Upper lobe of left lung (tissue), 6 donors: ENCODE measurements at regions not wholly inside any gene's neighbourhood (a gene's known extent, or its start where the extent isn't known, plus 50 kb on each side); places are given as distances from the start of the nearest gene placed in this dataset.

Experiments used
- ATAC-seq, 2 donors: fragments of 200-7000 bp; cut with Tn5 transposase; one replicate each; pipeline ENCODE4 v1.9.1; 2022; ENCODE audit warnings: mild to moderate bottlenecking in 2 of 2, moderate library complexity in 2 of 2; ENCODE audit not compliant: low FRiP score in 2 of 2
- DNase-seq, 2 donors: peaks; one replicate each; pipeline ENCODE4 v3.0.0-alpha.2; 2019 to 2020
- H3K27ac ChIP-seq, 4 donors: fragments of 200-600 bp; sonication (generic); one replicate each; pipeline ENCODE4 v1.5.1; 2016 to 2019
- H3K27me3 ChIP-seq, 4 donors: fragments of 200-600 bp; sonication (generic); one replicate each; pipeline ENCODE4 v1.5.1; 2017 to 2019
- H3K36me3 ChIP-seq, 4 donors: fragments of 200-600 bp; sonication (generic); one replicate each; pipeline ENCODE4 v1.5.1; 2016 to 2019
- H3K4me1 ChIP-seq, 4 donors: fragments of 200-600 bp; sonication (generic); one replicate each; pipeline ENCODE4 v1.5.1; 2018 to 2019
- H3K4me3 ChIP-seq, 4 donors: fragments of 200-600 bp; sonication (generic); one replicate each; pipeline ENCODE4 v1.5.1; 2017 to 2019; ENCODE audit warnings: mild to moderate bottlenecking in 2 of 4, moderate library complexity in 1 of 4
- H3K9me3 ChIP-seq, 4 donors: fragments of 200-600 bp; sonication (generic); one replicate each; pipeline ENCODE4 v1.5.1; 2018 to 2019
- EP300 ChIP-seq, 4 donors: sonication (generic); formaldehyde crosslinking; IDR thresholded peaks; one replicate each; pipeline ENCODE4 v1.5.1; 2017; ENCODE audit warnings: antibody characterized with exemption in 4 of 4, control low read depth in 2 of 4
- POLR2A ChIP-seq, 4 donors: fragments of 450-650 bp; IDR thresholded peaks; one replicate each; pipeline ENCODE4 v1.5.1; 2016 to 2017; ENCODE audit warnings: antibody characterized with exemption in 4 of 4, mild to moderate bottlenecking in 2 of 4
- POLR2AphosphoS5 ChIP-seq, 2 donors: sonication (generic); formaldehyde crosslinking; IDR thresholded peaks; one replicate each; pipeline ENCODE4 v1.5.1; 2017; ENCODE audit warnings: antibody characterized with exemption in 2 of 2
- WGBS, 2 donors: methylation state at CpG; one replicate each; pipeline ENCODE4 v1.1.5; 2017 to 2018; 5-methylcytosine and 5-hydroxymethylcytosine counted together
- small RNA-seq, 4 donors: library from RNA; depleted of rRNA; stranded (forward); fragments of <200 nt; gene quantifications; one replicate each; pipeline ENCODE3, GENCODE V24; 2016
- TF ChIP-seq, protein P1 (sequence below), 6 experiments: fragments of 450-650 bp in 4 of 6; fragments of 200-600 bp in 2 of 6; sonication (generic) in 2 of 6; IDR thresholded peaks; one replicate each; pipeline ENCODE4 v1.5.1; 2016 to 2019; ENCODE audit warnings: antibody characterized with exemption in 6 of 6
- donor health status: DM: no; HTN: no; CAD: no; lungs with moderate emphysema.
- donor health status: DM: no; HTN: yes; CAD: no; lungs with severe emphysema.

DNA sequence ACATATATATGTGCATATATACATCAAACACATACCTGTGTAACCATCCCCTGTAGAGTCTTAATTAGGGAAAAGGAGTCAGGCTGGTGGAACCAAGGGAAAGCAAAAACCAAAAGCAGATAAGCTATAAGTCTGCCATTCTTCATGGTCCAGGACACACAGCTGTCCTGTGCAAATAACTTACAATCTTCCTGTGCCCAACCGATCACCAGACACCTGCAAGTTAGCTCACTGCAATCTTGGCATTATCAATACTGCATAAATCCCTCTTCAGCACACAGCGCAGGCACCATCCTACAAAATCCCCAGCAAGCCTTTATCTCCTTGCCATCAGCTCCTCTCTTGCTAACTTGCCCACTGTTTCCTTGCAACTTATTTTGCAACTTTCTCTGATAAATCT is 60.8 kb upstream of the DYNAP start:
- Histone ChIP-seq H3K9me3 (no peaks in the 10 kb centered on the region), H3K27me3 (no peaks in the 10 kb centered on the region), H3K4me1 (no peaks in the 10 kb centered on the region), H3K4me3 (no peak overlapping the region), H3K36me3 (no peaks in the 10 kb centered on the region), H3K27ac (no peak overlapping the region)
- DNase-seq (no peak), ATAC-seq (no peak)
- TF ChIP-seq POLR2A (IDR thresholded peaks at IDR 0.05) (no peak), EP300 (IDR thresholded peaks at IDR 0.05) (no peak), POLR2AphosphoS5 (IDR thresholded peaks at IDR 0.05) (no peak)
- TF ChIP-seq, protein P1, sequence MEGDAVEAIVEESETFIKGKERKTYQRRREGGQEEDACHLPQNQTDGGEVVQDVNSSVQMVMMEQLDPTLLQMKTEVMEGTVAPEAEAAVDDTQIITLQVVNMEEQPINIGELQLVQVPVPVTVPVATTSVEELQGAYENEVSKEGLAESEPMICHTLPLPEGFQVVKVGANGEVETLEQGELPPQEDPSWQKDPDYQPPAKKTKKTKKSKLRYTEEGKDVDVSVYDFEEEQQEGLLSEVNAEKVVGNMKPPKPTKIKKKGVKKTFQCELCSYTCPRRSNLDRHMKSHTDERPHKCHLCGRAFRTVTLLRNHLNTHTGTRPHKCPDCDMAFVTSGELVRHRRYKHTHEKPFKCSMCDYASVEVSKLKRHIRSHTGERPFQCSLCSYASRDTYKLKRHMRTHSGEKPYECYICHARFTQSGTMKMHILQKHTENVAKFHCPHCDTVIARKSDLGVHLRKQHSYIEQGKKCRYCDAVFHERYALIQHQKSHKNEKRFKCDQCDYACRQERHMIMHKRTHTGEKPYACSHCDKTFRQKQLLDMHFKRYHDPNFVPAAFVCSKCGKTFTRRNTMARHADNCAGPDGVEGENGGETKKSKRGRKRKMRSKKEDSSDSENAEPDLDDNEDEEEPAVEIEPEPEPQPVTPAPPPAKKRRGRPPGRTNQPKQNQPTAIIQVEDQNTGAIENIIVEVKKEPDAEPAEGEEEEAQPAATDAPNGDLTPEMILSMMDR (IDR thresholded peaks at IDR 0.05) = no peak
- WGBS, 2 donors = 69 to 80% methylated on average over 2 of the region's 2 CpGs

DNA sequence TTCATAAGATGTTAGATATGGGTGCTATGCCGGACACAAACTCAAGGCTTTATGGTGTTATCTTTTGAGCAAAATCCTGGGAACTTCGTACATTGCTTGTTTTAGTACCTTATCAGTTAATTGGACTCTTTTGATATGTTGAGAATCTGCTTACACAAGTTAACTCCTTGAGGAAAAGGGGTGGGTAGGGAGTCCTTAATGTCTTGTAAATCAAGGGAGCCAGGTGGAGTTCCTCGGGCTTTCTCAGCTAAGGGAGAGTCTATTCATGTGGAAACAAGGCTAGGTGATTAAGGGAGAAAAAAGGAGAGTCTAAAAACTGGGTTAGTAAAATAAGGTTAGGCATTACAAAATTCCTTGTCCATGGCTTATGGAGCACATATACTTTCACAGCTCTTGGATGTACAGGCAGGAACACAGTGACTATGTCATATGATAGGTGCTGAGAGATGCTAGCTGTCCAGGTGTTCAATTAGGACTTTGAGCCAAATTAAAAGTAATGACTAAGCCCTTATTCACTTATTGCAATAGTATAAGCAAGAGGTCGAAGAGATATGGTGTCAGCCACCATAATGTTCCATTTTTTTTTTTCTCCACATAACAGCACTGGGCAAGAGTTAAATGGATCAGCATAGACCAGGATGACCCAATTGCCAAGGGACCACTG is 59.5 kb upstream of the DYNAP start:
- Histone ChIP-seq H3K27me3 (no peaks in the 10 kb centered on the region), H3K36me3 (no peaks in the 10 kb centered on the region), H3K4me3 (no peak overlapping the region), H3K9me3 (peaks cover 0 to 5% (median 0%) of the 10 kb centered on the region in 4 donors), H3K4me1 (no peaks in the 10 kb centered on the region), H3K27ac (no peak overlapping the region)
- no peak for ATAC-seq
- DNase-seq = no peak
- WGBS, 2 donors = 36 to 43% methylated on average over 4 of the region's 4 CpGs
- TF ChIP-seq POLR2AphosphoS5 (IDR thresholded peaks at IDR 0.05) (no peak), EP300 (IDR thresholded peaks at IDR 0.05) (no peak), POLR2A (IDR thresholded peaks at IDR 0.05) (no peak)
- TF ChIP-seq, protein P1 (IDR thresholded peaks at IDR 0.05) = no peak

DNA sequence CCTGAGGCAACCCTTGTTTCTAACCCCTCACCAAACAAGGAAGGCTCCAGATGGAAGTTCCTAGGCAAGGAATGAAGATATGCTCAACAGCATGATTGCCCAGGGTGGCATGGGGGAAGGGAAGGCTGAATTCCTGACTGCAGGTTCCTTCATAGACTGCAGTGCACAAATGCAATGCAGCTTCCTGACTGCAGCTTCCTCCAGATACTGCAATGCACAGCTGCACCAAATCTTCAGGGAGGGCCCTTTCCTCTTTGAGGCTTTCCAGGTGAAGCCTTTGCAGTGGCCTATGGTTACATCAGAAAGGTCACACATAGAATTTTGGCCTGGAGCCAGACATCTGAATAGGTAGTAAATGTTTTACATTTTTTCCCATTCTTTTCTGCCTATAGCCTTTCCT is 58.8 kb upstream of the DYNAP start:
- no peaks in the 10 kb centered on the region for H3K27me3 ChIP-seq
- H3K27ac ChIP-seq = no peak overlapping the region
- TF ChIP-seq, protein P1 (IDR thresholded peaks at IDR 0.05) = no peak
- TF ChIP-seq EP300 (IDR thresholded peaks at IDR 0.05) = no peak
- ATAC-seq = no peak
- H3K4me3 ChIP-seq = no peak overlapping the region
- peaks cover 0 to 5% (median 0%) of the 10 kb centered on the region in 4 donors for H3K9me3 ChIP-seq
- H3K4me1 ChIP-seq = no peaks in the 10 kb centered on the region
- no peaks in the 10 kb centered on the region for H3K36me3 ChIP-seq
- no peak for DNase-seq

- Histone ChIP-seq H3K36me3 (no peaks in the 10 kb centered on the region), H3K4me1 (no peaks in the 10 kb centered on the region), H3K27me3 (no peaks in the 10 kb centered on the region), H3K9me3 (peaks cover 0 to 5% (median 0%) of the 10 kb centered on the region in 4 donors), H3K4me3 (no peak overlapping the region), H3K27ac (no peak overlapping the region)
- DNase-seq (no peak), ATAC-seq (no peak)
- TF ChIP-seq POLR2AphosphoS5 (IDR thresholded peaks at IDR 0.05) (no peak), POLR2A (IDR thresholded peaks at IDR 0.05) (no peak), EP300 (IDR thresholded peaks at IDR 0.05) (no peak)
- TF ChIP-seq, protein P1 (IDR thresholded peaks at IDR 0.05) = no peak
- 48 to 63% methylated on average over 1 of the region's 1 CpG for WGBS, 2 donors
Observed at GRCh38 chr18:54532962-54533361, 58.1 kb upstream of the DYNAP start.

Small RNAs in the stretch of these regions (small RNA-seq; reads per million reads assigned to genes)
- gene AC090897.1 = 0 reads per million in 4 donors
